Colonic mucosa (tissue), 4 donors: ENCODE measurements at regions not wholly inside any gene's neighbourhood (a gene's known extent, or its start where the extent isn't known, plus 50 kb on each side); places are given as distances from the start of the nearest gene placed in this dataset.
"Not testable (repeated sequence)": the region's sequence is repeated elsewhere in the genome, so short reads cannot be mapped to it uniquely, and the experiment has no call there.

Source experiments
- DNase-seq: peaks from one replicate; pipeline ENCODE4 v3.0.0-alpha.2; 2020
- H3K27ac ChIP-seq: fragments of 200-600 bp; one replicate; pipeline ENCODE4 v1.8.0; 2021
- H3K27me3 ChIP-seq: fragments of 200-600 bp; one replicate; pipeline ENCODE4 v1.8.0; 2021
- H3K36me3 ChIP-seq: fragments of 200-600 bp; one replicate; pipeline ENCODE4 v1.8.0; 2021
- H3K4me1 ChIP-seq: fragments of 200-600 bp; one replicate; pipeline ENCODE4 v1.8.0; 2021; ENCODE audit warnings: mild to moderate bottlenecking
- H3K4me3 ChIP-seq: fragments of 200-600 bp; one replicate; pipeline ENCODE4 v1.8.0; 2021
- H3K9ac ChIP-seq, 2 donors: one replicate each; pipeline ENCODE4 v1.7.0; 2013; ENCODE audit warnings: control low read depth in 2 of 2, low read depth in 2 of 2, low read length in 2 of 2
- H3K9me3 ChIP-seq: fragments of 200-600 bp; one replicate; pipeline ENCODE4 v1.8.0; 2021
- intact Hi-C: fragments of 100-400 bp; cut with DNase I; formaldehyde crosslinking; loops from one replicate; pipeline ENCODE4 v1.14.1; 2022
- TF ChIP-seq, protein P1 (sequence below): fragments of 200-600 bp; IDR thresholded peaks from one replicate; pipeline ENCODE4 v1.8.0; 2022; ENCODE audit warnings: antibody characterized with exemption, mild to moderate bottlenecking
- donor health status: healthy.
- donor health status: DM: no; HTN: no; CAD: no.
- donor health status: DM: no; HTN: no; CAD: no.

DNA sequence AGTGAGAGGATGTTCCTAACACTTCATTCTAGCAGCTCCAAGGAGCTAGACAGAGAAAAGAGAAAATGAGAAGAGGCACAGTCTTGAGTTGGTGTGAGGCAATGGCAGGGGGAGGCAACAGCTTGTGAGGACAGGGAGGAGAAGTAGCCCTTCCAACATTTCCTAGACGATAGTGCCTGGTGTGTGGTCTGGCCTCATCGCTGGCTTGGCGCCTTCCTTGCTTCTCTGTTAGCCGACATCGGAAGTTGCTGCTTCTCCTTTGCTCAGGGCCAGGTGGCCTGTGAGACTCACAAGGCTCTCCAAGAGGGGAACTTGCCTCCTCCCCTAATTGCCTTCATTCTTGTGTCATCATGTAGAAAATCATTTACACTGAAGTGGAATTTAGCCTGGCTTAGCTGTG is 208.7 kb downstream of the MAP2K4 start:
- intact Hi-C loops, result no loop called here
- H3K27ac ChIP-seq, result no peak overlapping the region
- TF ChIP-seq, protein P1, sequence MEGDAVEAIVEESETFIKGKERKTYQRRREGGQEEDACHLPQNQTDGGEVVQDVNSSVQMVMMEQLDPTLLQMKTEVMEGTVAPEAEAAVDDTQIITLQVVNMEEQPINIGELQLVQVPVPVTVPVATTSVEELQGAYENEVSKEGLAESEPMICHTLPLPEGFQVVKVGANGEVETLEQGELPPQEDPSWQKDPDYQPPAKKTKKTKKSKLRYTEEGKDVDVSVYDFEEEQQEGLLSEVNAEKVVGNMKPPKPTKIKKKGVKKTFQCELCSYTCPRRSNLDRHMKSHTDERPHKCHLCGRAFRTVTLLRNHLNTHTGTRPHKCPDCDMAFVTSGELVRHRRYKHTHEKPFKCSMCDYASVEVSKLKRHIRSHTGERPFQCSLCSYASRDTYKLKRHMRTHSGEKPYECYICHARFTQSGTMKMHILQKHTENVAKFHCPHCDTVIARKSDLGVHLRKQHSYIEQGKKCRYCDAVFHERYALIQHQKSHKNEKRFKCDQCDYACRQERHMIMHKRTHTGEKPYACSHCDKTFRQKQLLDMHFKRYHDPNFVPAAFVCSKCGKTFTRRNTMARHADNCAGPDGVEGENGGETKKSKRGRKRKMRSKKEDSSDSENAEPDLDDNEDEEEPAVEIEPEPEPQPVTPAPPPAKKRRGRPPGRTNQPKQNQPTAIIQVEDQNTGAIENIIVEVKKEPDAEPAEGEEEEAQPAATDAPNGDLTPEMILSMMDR, result no peak
- no peak overlapping the region for H3K9ac ChIP-seq
- no peaks in the 10 kb centered on the region for H3K4me1 ChIP-seq
- no peak for DNase-seq
- no peaks in the 10 kb centered on the region for H3K36me3 ChIP-seq
- no peaks in the 10 kb centered on the region for H3K9me3 ChIP-seq
- no peak overlapping the region for H3K4me3 ChIP-seq
- H3K27me3 ChIP-seq, result no peaks in the 10 kb centered on the region

- H3K4me1 ChIP-seq, result no peaks in the 10 kb centered on the region
- intact Hi-C loops, result no loop called here
These were observed 210.0 kb downstream of the MAP2K4 start for GRCh38 chr17:12230481-12231354.

DNA sequence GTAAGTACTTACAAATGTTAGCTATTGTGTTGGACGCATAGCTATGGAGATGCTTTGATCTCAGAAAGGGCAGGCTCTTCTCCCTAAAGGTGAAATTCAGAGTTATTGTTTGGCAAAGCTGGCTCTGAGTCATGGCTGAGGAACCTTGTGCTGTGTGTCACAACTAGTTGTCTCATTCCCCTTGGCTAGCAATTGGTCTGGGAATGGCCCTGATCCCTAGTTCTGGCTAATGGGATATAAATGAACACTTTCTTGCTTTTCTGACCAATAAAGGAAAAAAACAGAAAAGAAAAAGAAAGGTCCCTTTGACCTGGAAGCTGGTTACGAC is 210.6 kb downstream of the MAP2K4 start:
- Histone ChIP-seq H3K9me3 (no peaks in the 10 kb centered on the region), H3K27me3 (no peaks in the 10 kb centered on the region), H3K36me3 (no peaks in the 10 kb centered on the region), H3K27ac (no peak overlapping the region), H3K9ac (no peak overlapping the region), H3K4me1 (no peaks in the 10 kb centered on the region), H3K4me3 (no peak overlapping the region)
- intact Hi-C loops, result no loop called here
- TF ChIP-seq, protein P1, result no peak
- no peak for DNase-seq

More at GRCh38 chr17:12230481-12231354, 210.0 kb downstream of the MAP2K4 start:
- TF ChIP-seq, protein P1, result no peak
- Histone ChIP-seq H3K27me3 (no peaks in the 10 kb centered on the region), H3K9me3 (no peaks in the 10 kb centered on the region), H3K27ac (no peak overlapping the region), H3K9ac (no peak overlapping the region), H3K36me3 (no peaks in the 10 kb centered on the region), H3K4me3 (no peak overlapping the region)
- DNase-seq, result no peak

- H3K4me1 ChIP-seq, intact Hi-C loops: not testable (repeated sequence)
These were observed 218.3 kb downstream of the MAP2K4 start for GRCh38 chr17:12239021-12239420.

DNA sequence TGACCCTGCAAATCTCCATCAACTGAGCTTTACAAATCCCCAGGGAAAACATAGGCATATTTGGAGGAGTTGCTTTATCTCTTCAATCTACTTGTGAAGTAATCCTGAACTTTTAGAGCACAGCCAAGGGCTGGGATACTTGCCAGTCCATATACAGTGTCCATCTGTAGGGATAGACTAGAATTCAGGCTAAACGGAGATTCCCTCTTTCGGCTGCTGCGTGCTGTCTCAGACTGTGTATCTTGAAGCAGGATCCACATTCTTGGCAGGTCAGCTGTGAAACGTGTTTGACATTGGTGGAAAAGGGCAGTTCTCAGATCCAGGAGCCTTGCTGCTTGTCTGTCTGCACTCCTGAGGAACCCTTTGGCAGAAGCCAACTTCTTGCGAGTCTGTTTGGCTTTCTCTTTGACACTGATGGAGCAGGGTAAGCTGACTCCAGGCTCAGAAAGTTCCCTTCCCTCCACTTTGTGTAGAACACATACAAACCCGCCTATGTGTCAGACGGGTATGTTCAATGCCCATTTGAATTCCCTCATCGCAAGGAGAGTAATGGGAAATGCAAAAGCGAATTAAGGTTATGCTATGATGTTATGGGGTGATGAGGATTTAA is 221.8 kb downstream of the MAP2K4 start:
- no peak overlapping the region for H3K27ac ChIP-seq
- H3K4me1 ChIP-seq, result no peaks in the 10 kb centered on the region
- intact Hi-C loops, result no loop called here
- no peak for DNase-seq
- H3K27me3 ChIP-seq, result no peaks in the 10 kb centered on the region
- H3K9me3 ChIP-seq, result no peaks in the 10 kb centered on the region
- no peak overlapping the region for H3K9ac ChIP-seq
- no peak overlapping the region for H3K4me3 ChIP-seq
- H3K36me3 ChIP-seq, result no peaks in the 10 kb centered on the region
- TF ChIP-seq, protein P1, result no peak

More at GRCh38 chr17:12239021-12239420, 218.3 kb downstream of the MAP2K4 start:
- not testable (repeated sequence) for H3K27ac ChIP-seq, H3K9ac ChIP-seq, H3K36me3 ChIP-seq, DNase-seq, H3K27me3 ChIP-seq, H3K9me3 ChIP-seq, H3K4me3 ChIP-seq

DNA sequence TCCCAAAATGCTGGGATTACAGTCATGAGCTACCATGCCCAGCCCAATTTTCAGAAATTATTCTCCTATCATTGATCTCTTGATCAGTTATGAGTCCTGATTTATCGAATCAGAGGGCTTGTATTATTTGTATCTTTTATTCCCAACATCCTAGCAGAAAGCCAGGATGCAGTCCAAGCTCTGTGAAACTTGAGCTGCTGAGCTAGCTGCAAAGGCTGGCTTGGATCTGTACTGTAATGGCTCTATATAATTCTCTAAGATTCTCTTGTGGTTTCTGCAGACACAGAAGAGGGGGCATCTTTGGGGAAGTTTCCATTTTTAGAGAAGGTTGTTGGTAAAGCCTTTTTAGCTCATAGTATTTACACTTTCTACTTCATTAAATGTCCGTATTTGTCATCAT is 227.1 kb downstream of the MAP2K4 start:
- no peaks in the 10 kb centered on the region for H3K36me3 ChIP-seq

More for the DNA sequence above, 227.1 kb downstream of the MAP2K4 start:
- TF ChIP-seq, protein P1, result no peak
- no peak overlapping the region for H3K9ac ChIP-seq
- no peaks in the 10 kb centered on the region for H3K9me3 ChIP-seq
- H3K27ac ChIP-seq, result no peak overlapping the region
- no peaks in the 10 kb centered on the region for H3K27me3 ChIP-seq
- intact Hi-C loops, result no loop called here
- H3K4me1 ChIP-seq, result no peaks in the 10 kb centered on the region
- no peak overlapping the region for H3K4me3 ChIP-seq
- no peak for DNase-seq
